HG03469 (cell line): ENCODE measurements at regions not wholly inside any gene's neighbourhood (a gene's known extent, or its start where the extent isn't known, plus 50 kb on each side); places are given as distances from the start of the nearest gene placed in this dataset.

Source experiments
- ATAC-seq: cut with Tn5 transposase; IDR thresholded peaks from one replicate; pipeline ENCODE4 v1.9.1; 2021; ENCODE audit warnings: mild to moderate bottlenecking, moderate library complexity, moderate number of reproducible peaks; ENCODE audit not compliant: unreplicated experiment

DNA sequence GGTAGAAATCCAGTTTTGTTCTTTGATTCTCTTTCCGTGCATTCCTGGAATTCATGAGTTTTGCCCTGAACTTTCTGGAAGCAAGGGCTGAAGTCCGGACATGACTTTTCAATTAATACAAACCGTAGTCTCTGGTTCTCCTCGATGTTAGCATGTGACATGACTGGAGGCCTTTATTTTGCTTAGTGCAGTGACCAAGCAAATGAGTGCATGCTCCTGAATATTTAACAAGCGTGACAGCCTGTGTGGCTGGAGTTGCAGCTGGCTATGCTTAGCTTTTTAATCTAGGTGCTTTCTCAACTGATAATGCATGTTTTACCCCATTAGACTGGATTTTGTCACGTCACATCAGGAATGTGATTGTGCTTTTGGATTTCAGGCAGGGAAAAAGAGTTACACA, 302.1 kb downstream of the MAP2K6 start:
- ATAC-seq = no peak

DNA sequence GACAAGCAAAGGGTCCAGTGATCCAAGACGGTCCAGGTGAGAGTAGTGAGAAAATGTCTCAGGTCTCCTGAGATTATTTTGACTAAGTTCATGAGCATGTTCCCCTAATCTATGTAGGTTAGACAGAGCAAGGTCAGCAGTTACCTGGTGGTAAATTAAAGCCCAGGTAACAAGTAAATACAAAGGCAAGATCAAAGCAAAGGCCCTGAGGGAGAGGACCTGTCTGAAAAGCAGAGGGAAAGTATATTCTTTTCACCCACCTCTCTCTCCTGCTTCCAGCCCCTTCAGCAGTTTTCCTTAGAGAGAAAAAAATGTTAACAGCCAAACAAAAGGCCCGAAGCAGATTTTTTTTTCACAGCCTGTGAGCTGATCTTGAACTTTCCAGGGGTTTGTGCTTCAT, 302.7 kb downstream of the MAP2K6 start:
- ATAC-seq = no peak

DNA sequence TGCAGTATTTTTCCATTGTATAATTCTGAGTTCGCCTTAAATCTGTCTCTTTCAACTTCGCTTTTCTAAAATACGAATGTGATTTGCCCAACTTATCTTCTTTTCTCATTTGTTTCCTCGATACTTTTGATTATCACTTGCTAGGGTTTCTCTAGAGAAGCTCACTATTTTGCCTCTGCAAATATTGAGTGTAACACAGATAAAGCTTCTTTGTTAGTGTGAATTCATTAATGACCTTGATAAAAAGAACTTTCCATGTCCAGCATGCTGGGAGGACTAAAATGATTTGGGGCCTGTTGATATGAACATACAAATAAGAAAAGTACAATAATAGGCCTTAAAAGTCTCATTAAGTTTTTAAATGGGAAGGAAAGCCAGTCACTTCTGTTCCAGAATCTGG, 303.3 kb downstream of the MAP2K6 start:
- ATAC-seq = no peak

DNA sequence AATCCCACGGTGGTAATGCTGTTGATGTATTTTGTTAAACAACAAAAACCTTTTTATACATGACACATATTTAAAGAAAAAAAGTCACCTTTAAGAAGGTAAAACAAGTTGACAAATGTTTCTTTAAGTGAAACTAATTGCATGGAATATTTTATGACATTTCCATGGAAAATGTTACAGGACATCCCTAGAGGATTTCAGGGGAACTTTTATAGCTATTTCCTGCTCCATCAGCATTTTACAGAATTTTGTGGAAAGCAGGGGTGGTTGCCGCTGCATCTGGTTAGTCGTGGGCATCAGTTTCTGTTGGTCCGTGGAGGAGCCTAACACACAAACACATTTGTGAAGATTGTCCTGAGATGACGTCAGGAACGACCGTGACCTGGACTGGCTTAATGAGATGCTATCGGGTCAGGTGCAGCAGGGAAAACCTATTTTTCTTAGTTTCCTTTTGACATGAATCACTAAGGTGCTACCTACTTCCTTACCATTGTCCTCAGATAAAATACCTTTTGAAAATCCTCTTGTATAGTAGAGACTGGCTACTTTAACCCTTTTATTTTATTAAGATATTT, 305.1 kb downstream of the MAP2K6 start:
- ATAC-seq = no peak

DNA sequence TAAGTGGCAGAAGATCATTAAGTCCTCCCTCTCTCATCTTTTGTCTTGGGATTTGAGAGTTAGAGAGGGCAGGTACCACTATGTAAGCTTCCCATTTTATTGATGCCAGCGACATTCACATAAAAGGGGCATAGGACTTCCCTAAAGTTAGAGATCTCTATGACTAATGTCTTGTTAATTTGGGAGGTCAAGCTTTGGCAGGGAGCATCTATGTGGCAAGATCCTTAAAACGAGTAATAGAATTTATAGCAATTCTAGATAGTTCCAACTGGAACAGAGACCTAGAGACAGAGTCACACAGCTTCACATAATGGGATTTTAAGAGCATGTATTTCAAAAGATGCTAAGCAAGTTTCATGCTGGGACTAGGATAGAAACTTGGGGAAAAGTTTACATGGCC, 308.0 kb downstream of the MAP2K6 start:
- no peak for ATAC-seq

DNA sequence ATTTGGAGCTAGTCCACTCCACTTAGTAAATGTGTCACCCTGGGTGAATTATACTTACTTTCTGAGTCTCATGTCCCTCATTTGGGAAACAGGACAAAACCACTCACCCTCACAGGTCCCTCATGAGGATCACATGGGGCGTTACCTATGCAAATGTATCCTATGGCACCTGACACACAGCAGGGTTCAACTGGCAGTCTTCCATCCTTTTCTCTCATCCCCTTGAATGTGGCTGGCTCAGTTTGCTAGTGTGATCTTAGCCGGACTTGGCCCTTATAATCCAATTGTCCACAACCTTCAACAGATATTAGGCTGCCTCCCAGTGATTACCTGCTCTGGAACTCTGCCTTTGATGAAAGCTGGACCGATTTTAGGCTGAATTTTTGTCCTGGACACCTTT, 308.8 kb downstream of the MAP2K6 start:
- ATAC-seq = no peak

DNA sequence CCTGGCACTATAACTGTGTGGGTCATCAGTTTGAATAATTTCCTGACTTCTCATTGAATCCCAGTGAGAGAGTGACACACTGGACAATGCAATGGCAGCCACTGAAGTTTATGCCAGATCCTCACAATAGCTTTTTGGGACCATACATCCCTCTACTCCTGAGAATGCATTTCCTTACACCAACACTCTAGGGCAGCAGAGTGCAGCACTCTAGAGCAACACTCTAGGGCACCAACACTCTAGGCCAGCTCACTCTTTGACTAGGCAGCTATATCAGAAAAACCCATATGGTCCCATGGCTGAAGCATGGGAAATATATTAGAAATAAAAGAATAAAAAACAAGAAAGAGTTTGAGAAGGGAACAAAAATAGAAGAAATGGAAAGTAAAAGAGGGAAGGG, 309.2 kb downstream of the MAP2K6 start:
- ATAC-seq = no peak

DNA sequence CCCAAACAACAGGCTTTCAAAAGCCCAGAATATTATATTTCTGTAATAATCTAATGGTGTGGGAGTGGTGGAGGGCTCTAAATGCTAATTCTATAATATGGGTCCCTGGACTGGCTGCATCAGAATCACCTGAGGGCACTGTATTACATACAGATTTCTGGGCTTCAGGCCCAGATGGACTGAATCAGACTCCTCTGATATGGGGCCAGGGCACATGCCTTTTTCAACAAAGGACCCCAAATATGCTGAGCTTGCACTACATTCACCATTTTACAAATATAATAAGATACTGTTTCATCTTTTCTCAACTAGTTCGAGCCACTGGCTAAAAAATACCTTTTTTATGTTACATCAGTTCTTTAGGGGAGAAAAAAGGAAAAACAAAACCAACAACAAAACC, 309.7 kb downstream of the MAP2K6 start:
- no peak for ATAC-seq

DNA sequence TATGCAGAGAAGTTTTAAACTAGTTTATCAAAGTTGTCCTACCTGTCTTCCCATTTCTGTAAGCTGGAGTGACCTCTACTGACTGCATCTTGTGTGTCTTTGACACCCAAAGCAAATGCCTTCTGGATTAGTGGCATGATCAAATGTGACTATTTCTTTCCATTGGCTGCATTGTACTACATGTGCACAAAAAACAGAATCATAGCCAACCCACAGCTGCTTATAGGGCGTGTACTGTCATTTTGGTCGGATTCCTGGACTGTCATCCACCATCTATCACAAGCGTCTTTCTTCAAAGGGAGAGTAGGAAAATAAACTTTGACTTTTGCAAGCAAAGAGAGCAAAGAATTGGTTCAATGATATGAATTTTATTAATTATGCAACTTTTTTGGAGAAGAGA, 310.6 kb downstream of the MAP2K6 start:
- no peak for ATAC-seq

DNA sequence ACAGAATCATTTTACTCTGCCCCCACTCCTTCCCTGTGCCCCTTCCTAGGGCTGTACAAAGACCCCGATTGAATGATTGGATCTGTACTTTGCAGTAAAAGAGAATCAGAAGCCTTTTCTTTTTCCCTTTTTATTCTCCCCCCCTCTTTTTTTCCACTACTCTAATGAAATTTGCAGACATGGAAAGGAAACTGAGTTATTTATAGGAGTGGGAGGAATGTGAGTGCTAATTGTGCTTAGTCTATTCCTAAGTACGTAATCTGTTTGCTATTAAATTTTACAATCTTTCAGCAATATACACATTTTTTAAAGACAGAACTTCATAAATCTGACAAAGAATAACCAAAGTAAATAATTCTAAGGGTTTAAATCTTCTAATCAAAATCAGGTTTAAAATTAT, 314.3 kb downstream of the MAP2K6 start:
- ATAC-seq = no peak

DNA sequence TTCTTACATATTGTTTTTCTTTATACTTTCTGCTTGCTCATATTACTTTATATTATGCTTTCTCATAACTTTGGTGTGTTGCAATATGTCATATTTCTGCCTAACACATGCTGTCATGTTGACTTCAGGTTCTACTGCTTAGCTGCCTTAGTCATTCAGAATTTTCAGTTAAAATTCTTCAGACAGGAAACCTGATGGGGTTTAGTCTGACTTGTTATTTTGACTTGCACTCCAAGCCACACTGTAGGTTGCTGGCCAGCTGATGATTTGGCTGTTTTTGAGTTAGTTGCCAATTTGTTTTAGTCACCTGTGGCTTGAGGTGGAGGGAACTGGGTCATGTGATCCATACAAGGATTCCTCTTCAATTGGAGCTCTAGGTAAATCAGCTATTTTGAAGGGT, 315.4 kb downstream of the MAP2K6 start:
- no peak for ATAC-seq

DNA sequence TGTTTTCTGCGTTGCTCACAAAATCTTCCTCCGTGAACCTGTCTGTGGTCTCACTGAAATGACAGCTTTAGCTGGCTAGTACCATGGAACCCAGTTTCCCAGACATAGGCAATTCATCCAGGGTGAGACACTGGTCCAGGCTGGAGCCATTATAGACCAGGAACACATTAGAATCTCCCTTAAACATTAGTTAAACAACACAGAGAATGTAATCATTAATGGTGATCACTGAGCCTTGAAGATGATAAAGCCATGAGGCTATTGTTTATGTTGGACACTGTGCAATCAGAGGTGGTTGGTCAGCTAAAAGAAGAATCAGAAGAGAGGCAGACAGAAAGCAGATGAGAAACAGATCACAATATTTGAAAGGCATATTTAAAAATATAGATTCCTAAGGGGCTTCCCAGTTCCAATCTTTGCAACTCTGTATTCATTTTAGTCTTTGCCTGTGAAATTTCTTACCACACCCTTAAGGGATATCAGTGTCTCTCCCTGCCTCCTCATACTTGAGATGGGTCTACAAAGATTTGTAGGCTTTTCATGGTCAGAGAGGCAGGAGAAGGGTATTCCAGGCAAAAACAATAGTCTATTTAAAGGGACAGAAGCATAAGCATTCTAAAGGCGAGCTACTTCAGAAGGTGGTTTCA, 317.9 kb downstream of the MAP2K6 start:
- ATAC-seq = no peak

DNA sequence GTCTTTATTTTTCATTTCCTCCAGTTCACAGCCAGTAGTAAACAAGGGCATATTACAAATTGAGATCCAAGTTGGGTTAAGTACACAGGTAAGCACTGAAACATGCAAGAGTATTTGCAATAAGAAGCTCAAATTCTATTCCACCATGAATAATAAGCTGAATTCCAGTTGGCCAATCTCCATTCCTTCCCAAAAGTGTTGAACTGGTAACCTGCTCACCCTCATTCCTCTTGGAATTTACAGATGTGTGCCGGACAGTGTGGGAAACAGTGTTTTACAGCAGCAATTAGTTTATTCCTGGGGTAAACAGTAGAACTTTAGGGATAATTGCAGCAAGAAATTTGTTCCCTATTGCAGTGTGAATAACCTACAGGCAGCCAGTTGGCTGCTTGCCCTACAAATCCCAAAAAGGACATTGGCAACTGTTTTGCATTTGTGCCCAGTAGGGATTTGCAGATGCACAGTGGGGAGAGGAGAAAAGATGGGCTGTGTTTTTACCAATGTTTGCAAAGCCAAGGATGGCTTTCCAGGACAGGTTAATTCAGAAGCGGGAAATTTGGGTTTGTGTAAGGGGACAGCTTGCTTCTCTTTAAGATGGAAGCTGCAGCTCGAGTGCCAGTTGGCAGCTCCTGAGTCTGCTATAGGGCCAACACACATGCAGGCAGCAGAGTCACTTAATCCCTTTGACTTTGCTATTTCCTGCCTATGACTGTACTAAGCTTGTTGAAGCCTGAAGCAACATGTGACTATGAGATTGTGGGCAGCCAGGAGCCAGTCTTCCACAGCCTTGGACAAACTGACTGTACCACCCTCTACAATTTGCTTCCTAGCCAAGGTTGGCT, 318.9 kb downstream of the MAP2K6 start:
- ATAC-seq = no peak

DNA sequence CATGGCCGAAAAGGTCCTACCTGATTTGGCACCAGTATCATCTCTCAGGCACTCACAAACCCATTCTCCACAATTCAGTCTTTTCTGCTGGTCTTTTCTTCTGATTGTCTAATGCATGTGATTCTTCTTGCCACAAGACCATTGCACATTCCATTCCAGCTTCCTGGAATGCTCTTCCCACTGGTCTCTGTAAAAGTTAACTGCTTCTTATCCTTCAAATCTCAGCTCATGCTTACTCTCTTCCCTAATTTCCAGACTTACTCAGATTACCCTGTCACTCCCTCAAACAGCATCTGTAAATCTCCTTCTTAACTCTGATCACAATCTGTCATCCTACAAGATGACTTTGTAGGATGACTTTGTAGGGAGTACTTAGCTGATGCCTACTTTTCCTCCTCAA, 320.2 kb downstream of the MAP2K6 start:
- ATAC-seq = no peak

DNA sequence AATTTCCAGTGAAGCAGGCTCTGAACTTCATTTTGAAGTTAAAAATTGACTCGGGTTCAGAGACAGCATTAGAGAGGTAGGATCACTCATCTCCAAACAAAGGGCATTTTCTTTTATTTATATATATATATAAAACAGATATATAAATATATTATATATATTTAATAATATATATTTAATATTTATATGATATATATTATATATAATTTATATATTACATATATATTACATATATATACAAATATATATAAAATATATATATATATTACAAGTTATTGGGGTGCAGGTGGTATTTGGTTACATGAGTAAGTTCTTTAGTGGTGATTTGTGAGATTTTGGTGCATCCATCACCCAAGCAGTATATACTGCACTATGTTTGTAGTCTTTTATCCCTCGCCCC, 320.8 kb downstream of the MAP2K6 start:
- no peak for ATAC-seq

DNA sequence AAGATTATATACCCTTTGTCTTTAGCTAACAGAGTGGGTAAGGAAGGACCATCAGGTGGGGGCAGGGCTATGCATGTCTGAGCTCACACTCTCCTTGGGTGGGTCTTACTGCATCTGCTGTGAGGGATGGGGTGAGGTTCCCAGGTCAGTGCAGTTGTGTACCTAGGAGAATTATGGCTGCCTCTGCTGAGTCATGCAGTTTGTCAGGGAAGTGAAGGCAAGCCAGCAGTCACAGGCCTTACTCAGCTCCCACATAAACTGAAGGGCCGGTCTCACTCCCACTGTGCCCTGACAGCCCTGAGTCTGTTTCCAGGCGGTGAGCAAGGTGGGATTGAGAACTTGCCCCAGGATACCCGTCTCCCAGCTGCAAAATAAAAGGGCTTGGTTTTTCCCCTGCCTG, 328.6 kb downstream of the MAP2K6 start:
- no peak for ATAC-seq

DNA sequence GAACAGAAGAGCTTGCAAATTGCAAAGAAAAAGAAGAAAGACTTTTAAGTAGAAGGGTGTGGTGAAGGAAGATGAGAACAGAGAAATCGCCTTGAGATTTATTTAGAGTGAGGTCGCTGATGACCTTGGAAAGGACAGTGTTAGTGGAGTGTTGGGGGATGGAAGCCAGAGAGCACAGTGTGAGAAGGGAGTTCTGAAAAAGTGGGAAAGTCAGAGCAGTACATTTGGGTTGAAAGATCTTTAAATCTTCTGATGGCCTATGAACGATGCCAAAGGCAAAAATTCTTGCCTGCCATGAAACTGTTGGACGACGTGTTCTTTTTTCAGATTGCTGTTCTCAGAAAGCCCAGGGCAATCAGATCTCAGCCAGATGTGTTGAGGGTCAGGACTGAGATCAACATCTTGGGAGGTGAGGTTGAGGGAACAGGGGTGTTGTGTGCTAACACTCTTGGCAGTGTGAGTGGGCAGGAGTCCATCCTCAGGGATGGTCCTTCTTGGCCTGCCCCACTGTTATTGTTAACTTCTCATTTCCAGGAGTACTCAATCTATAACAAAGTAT, 330.1 kb downstream of the MAP2K6 start:
- no peak for ATAC-seq

DNA sequence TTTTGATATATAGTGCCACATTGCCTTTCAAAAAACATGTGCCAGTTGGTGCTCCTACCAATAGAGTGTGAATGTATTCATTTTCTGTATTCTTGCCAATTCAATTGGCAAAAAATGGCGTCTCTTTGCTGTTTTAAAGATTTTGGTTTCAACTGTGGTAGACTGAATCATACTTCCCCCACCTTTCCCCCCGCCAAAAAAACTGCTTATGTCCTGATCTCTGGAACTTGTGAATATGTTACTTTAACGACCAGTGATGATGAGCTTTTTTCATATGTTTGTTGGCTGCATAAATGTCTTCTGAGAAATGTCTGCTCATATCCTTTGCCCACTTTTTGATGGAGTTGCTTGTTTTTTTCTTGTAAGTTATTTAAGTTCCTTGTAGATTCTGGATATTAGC, 325.1 kb upstream of the KCNJ16 start:
- no peak for ATAC-seq

DNA sequence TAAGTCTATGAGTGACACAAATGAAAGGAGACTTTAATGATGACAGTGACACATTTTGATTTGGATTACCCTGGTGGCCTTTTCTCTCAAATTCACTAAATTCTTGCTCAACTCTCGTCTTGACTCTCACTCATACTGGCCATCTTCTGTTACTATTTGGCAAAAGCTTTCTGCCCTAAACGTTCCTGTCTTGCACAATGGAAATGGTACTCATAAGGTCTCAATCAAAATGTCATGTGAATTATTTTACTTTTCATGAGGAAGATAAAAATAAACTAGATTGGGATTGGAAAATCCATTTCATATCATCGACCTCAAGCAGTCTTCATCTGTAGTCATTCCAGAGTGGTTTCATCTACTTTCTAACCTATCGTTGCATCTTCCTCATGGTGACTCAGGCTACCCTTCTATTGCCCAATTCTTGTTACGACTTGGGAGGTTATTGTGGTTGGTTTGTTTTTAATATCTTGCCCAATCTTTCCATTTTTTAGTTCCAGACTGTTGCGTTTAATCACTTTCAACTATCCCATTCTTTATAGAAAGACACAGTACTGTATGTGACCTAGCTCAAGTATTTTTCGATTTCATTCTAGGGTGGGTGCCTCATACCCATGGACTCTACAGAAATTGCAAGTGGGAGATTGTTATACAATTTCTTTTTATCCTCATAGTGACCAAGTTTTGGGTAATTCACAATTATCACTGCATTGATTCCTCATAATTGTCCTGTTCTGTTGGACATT, 317.2 kb upstream of the KCNJ16 start:
- ATAC-seq = no peak

DNA sequence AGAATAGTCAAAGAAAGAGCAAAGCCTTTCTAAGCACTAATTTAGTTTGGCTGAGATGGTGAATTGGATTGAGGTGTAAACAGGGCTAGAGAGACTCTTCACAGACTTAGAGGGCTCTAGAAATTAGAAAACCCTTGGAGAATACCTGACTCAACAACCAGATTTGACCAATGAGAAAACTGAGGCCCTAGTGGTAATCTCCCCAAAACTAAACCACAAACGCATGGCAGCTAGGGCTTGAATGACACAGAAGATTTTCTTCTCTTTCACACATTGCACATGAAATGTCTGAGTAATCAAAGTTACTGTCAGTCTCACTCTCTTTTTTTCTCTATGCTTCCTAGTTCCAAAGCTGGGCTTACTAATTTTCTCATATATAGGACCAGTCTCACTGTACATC, 314.5 kb upstream of the KCNJ16 start:
- ATAC-seq = no peak

DNA sequence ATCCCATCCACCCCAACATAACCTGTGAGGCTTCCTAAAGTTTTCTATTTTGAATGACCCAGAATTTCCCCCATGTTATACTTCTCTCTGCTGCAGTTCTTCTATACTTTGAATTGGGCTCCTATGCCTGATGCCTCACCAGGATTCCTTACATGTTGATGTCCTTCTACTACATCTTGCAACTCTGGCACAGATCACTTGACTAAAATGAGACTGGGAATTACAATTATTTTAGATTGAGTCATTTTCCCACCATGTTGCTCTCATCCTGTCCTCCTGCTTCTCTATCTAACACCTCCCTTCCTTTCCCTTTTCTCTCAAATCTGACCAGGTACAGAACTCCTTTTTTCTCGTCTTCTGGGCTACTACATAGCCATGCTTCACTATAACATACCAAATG, 314.0 kb upstream of the KCNJ16 start:
- no peak for ATAC-seq
